Liver (tissue), 8 donors: ENCODE measurements at regions not wholly inside any gene's neighbourhood (a gene's known extent, or its start where the extent isn't known, plus 50 kb on each side); places are given as distances from the start of the nearest gene placed in this dataset.

Experiments
- DNase-seq: peaks from one replicate; pipeline ENCODE4 v3.0.0-alpha.2; 2017; ENCODE audit warnings: low spot score
- H3K27ac ChIP-seq, 2 donors: one replicate each; pipeline ENCODE4 v1.7.0; 2013; ENCODE audit warnings: inconsistent platforms in 2 of 2, low read length in 2 of 2, control low read depth in 1 of 2, low read depth in 1 of 2, mild to moderate bottlenecking in 1 of 2
- H3K27me3 ChIP-seq, 4 donors: one replicate each; pipeline versions ENCODE4 v1.6.1 to v1.7.0; 2013; ENCODE audit warnings: low read length in 3 of 4, inconsistent platforms in 1 of 4, mild to moderate bottlenecking in 1 of 4, moderate library complexity in 1 of 4; ENCODE audit not compliant: control insufficient read depth in 4 of 4, insufficient read depth in 4 of 4
- H3K36me3 ChIP-seq, 4 donors: one replicate each; pipeline versions ENCODE4 v1.6.1 to v1.7.0; 2013; ENCODE audit warnings: low read length in 3 of 4, mild to moderate bottlenecking in 3 of 4, low read depth in 1 of 4, moderate library complexity in 1 of 4; ENCODE audit not compliant: control insufficient read depth in 4 of 4, insufficient read depth in 3 of 4
- H3K4me1 ChIP-seq, 4 donors: one replicate each; pipeline versions ENCODE4 v1.6.1 to v1.7.0; 2013; ENCODE audit warnings: low read length in 3 of 4, mild to moderate bottlenecking in 3 of 4, moderate library complexity in 1 of 4; ENCODE audit not compliant: control insufficient read depth in 4 of 4, insufficient read depth in 4 of 4
- H3K4me3 ChIP-seq, 3 donors: one replicate each; pipeline versions ENCODE4 v1.6.1 to v1.7.0; 2013; ENCODE audit warnings: low read length in 3 of 3, control low read depth in 1 of 3, low read depth in 1 of 3, mild to moderate bottlenecking in 1 of 3
- H3K9ac ChIP-seq, 2 donors: one replicate each; pipeline ENCODE4 v1.7.0; 2013; ENCODE audit warnings: low read length in 2 of 2, mild to moderate bottlenecking in 2 of 2, moderate library complexity in 2 of 2, control low read depth in 1 of 2, low read depth in 1 of 2
- H3K9me3 ChIP-seq, 4 donors: one replicate each; pipeline versions ENCODE4 v1.6.1 to v1.7.0; 2013; ENCODE audit warnings: low read length in 3 of 4; ENCODE audit not compliant: control insufficient read depth in 4 of 4
- ATF3 ChIP-seq: IDR thresholded peaks from 2 replicates; pipeline ENCODE4 v1.6.1; 2016; ENCODE audit warnings: antibody characterized with exemption
- EGR1 ChIP-seq, 2 donors: IDR thresholded peaks; 2 replicates each; pipeline ENCODE4 v1.6.1; 2016 to 2018; ENCODE audit warnings: antibody characterized with exemption in 2 of 2, low read depth in 2 of 2
- FOXA2 ChIP-seq: IDR thresholded peaks from 2 replicates; pipeline ENCODE4 v1.6.1; 2016; ENCODE audit warnings: antibody characterized with exemption
- GABPA ChIP-seq, 2 donors: IDR thresholded peaks in 1 of 2; conservative IDR thresholded peaks in 1 of 2; 2 replicates each; pipeline ENCODE4 v1.6.1; 2016; ENCODE audit warnings: antibody characterized with exemption in 2 of 2, mild to moderate bottlenecking in 1 of 2, moderate library complexity in 1 of 2
- HNF4A ChIP-seq, 2 donors: conservative IDR thresholded peaks; 2 replicates each; pipeline ENCODE4 v1.6.1; 2016; ENCODE audit warnings: antibody characterized with exemption in 2 of 2, mild to moderate bottlenecking in 2 of 2
- HNF4G ChIP-seq: IDR thresholded peaks from 2 replicates; pipeline ENCODE4 v1.6.1; 2016; ENCODE audit warnings: antibody characterized with exemption
- JUND ChIP-seq, 2 donors: IDR thresholded peaks; 2 replicates each; pipeline ENCODE4 v1.6.1; 2016; ENCODE audit warnings: antibody characterized with exemption in 2 of 2
- RAD21 ChIP-seq, 2 donors: IDR thresholded peaks; 2 replicates each; pipeline ENCODE4 v1.6.1; 2016; ENCODE audit warnings: antibody characterized with exemption in 2 of 2, mild to moderate bottlenecking in 2 of 2
- REST ChIP-seq: IDR thresholded peaks from 2 replicates; pipeline ENCODE4 v1.6.1; 2016; ENCODE audit warnings: antibody characterized with exemption, mild to moderate bottlenecking
- RXRA ChIP-seq, 2 donors: IDR thresholded peaks; 2 replicates each; pipeline ENCODE4 v1.6.1; 2017 to 2018; ENCODE audit warnings: antibody characterized with exemption in 2 of 2, mild to moderate bottlenecking in 1 of 2
- SP1 ChIP-seq: IDR thresholded peaks from 2 replicates; pipeline ENCODE4 v1.6.1; 2018; ENCODE audit warnings: antibody characterized with exemption, mild to moderate bottlenecking
- TAF1 ChIP-seq: conservative IDR thresholded peaks from 2 replicates; pipeline ENCODE4 v1.6.1; 2016; ENCODE audit warnings: antibody characterized with exemption, mild to moderate bottlenecking
- YY1 ChIP-seq: IDR thresholded peaks from 2 replicates; pipeline ENCODE4 v1.6.1; 2016; ENCODE audit warnings: antibody characterized with exemption, mild to moderate bottlenecking
- WGBS: extraction: QIAGEN DNeasy Blood & Tissue Kit; methylation state at CpG from one replicate; pipeline ENCODE4 v1.1.7; 2013; 5-methylcytosine and 5-hydroxymethylcytosine counted together
- TF ChIP-seq, protein P1 (sequence below): fragments of 150-350 bp; IDR thresholded peaks from 2 replicates; pipeline ENCODE4 v1.5.1; 2017; ENCODE audit warnings: improper control_type of control experiment, low read depth, low read length; ENCODE audit not compliant: missing input control
- TF ChIP-seq, protein P2 (sequence below): IDR thresholded peaks from 2 replicates; pipeline ENCODE4 v1.6.1; 2016; ENCODE audit warnings: antibody characterized with exemption
- TF ChIP-seq, protein P3 (sequence below): IDR thresholded peaks from 2 replicates; pipeline ENCODE4 v1.6.1; 2016; ENCODE audit warnings: antibody characterized with exemption
- donor health status: healthy.
- donor health status: healthy.
- donor health status: healthy.
- donor health status: healthy.
- donor health status: healthy.

GRCh38 chr18:7390731-7391492, 160.0 kb downstream of the LRRC30 start:
- H3K27ac ChIP-seq, result no peak overlapping the region
- 63% methylated on average over 5 of the region's 5 CpGs for WGBS
- TF ChIP-seq GABPA (IDR thresholded peaks at IDR 0.05 in 1 of 2, conservative IDR thresholded peaks at IDR 0.05 in 1 of 2), result no peak
- TF ChIP-seq HNF4A (conservative IDR thresholded peaks at IDR 0.05), result no peak
- no peak for TF ChIP-seq FOXA2
- no peak for TF ChIP-seq REST
- TF ChIP-seq JUND (IDR thresholded peaks at IDR 0.05), result no peak
- TF ChIP-seq, protein P1, sequence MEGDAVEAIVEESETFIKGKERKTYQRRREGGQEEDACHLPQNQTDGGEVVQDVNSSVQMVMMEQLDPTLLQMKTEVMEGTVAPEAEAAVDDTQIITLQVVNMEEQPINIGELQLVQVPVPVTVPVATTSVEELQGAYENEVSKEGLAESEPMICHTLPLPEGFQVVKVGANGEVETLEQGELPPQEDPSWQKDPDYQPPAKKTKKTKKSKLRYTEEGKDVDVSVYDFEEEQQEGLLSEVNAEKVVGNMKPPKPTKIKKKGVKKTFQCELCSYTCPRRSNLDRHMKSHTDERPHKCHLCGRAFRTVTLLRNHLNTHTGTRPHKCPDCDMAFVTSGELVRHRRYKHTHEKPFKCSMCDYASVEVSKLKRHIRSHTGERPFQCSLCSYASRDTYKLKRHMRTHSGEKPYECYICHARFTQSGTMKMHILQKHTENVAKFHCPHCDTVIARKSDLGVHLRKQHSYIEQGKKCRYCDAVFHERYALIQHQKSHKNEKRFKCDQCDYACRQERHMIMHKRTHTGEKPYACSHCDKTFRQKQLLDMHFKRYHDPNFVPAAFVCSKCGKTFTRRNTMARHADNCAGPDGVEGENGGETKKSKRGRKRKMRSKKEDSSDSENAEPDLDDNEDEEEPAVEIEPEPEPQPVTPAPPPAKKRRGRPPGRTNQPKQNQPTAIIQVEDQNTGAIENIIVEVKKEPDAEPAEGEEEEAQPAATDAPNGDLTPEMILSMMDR, result no peak
- no peak for TF ChIP-seq EGR1 (IDR thresholded peaks at IDR 0.05; ENCODE audit: low read depth in 2 of 2)
- TF ChIP-seq, protein P2, sequence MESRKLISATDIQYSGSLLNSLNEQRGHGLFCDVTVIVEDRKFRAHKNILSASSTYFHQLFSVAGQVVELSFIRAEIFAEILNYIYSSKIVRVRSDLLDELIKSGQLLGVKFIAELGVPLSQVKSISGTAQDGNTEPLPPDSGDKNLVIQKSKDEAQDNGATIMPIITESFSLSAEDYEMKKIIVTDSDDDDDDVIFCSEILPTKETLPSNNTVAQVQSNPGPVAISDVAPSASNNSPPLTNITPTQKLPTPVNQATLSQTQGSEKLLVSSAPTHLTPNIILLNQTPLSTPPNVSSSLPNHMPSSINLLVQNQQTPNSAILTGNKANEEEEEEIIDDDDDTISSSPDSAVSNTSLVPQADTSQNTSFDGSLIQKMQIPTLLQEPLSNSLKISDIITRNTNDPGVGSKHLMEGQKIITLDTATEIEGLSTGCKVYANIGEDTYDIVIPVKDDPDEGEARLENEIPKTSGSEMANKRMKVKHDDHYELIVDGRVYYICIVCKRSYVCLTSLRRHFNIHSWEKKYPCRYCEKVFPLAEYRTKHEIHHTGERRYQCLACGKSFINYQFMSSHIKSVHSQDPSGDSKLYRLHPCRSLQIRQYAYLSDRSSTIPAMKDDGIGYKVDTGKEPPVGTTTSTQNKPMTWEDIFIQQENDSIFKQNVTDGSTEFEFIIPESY, result no peak
- TF ChIP-seq RXRA (IDR thresholded peaks at IDR 0.05), result no peak
- no peak for TF ChIP-seq TAF1
- TF ChIP-seq ATF3, result no peak

DNA sequence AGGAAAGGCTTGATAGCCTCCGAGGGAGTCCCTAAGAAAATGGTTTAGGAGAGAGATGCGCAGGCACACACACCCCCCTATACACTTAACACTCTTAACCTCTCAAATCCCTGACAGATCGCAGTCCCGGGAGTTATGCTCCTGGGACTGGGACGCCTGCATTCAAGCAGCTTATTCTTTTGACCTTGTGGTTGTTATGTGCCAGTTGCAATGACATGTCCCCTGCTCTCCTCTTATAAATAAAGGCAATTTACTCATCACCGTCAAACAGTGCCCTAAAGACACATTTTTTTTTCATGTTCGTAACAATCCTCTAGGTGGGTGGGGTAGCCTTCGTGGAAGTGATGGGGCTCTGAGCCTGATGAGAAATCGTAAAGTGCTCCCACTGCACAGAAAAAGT, 162.2 kb downstream of the LRRC30 start:
- 81% methylated on average over 9 of the region's 9 CpGs for WGBS
- no peak overlapping the region for H3K9ac ChIP-seq
- TF ChIP-seq HNF4G (no peak), RXRA (IDR thresholded peaks at IDR 0.05) (no peak), TAF1 (no peak), ATF3 (no peak), RAD21 (IDR thresholded peaks at IDR 0.05) (no peak), SP1 (no peak), HNF4A (conservative IDR thresholded peaks at IDR 0.05) (no peak), REST (no peak), JUND (IDR thresholded peaks at IDR 0.05) (no peak), YY1 (no peak)
- TF ChIP-seq, protein P3, sequence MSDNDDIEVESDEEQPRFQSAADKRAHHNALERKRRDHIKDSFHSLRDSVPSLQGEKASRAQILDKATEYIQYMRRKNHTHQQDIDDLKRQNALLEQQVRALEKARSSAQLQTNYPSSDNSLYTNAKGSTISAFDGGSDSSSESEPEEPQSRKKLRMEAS, result no peak
- TF ChIP-seq, protein P1, result no peak

More at GRCh38 chr18:7390731-7391492, 160.0 kb downstream of the LRRC30 start:
- Histone ChIP-seq H3K36me3 (no peaks in the 10 kb centered on the region), H3K4me1 (no peaks in the 10 kb centered on the region), H3K27me3 (peaks cover 0 to 2% (median 0%) of the 10 kb centered on the region in 4 donors), H3K9ac (no peak overlapping the region), H3K9me3 (no peaks in the 10 kb centered on the region), H3K4me3 (no peak overlapping the region)
- DNase-seq, result no peak

More for the DNA sequence above, 162.2 kb downstream of the LRRC30 start:
- H3K36me3 ChIP-seq, result no peaks in the 10 kb centered on the region
- no peaks in the 10 kb centered on the region for H3K9me3 ChIP-seq
- H3K27me3 ChIP-seq, result peaks cover 0 to 2% (median 0%) of the 10 kb centered on the region in 4 donors
- DNase-seq, result no peak
- H3K27ac ChIP-seq, result no peak overlapping the region
- H3K4me3 ChIP-seq, result no peak overlapping the region
- no peaks in the 10 kb centered on the region for H3K4me1 ChIP-seq
